Activated CD8-positive, alpha-beta T cell treated with anti-CD3 and anti-CD28 coated beads for 36 hours (primary cell): ENCODE measurements at regions not wholly inside any gene's neighbourhood (a gene's known extent, or its start where the extent isn't known, plus 50 kb on each side); places are given as distances from the start of the nearest gene placed in this dataset.

Experiments
- ATAC-seq: fragments of 200-7000 bp; cut with Tn5 transposase; one replicate; pipeline ENCODE4 v1.10.0; 2021; ENCODE audit warnings: mild to moderate bottlenecking, moderate library complexity
- CTCF ChIA-PET: fragments of 350-600 bp; sonication (Branson Sonifier 250); formaldehyde crosslinking; loops from one replicate; lab custom pipeline; 2021; ENCODE audit warnings: antibody characterized with exemption; lab: Charles Lee
- POLR2A ChIA-PET: fragments of 350-600 bp; sonication (Branson Sonifier 250); formaldehyde crosslinking; loops from one replicate; lab custom pipeline; 2021; ENCODE audit warnings: antibody characterized with exemption; lab: Charles Lee
- DNase-seq: peaks from one replicate; pipeline ENCODE4 v3.0.0-alpha.2; 2020
- H3K27ac Mint-ChIP-seq: one replicate; pipeline ENCODE4 v1.8.0; 2021; ENCODE audit warnings: mild to moderate bottlenecking, mixed read lengths
- H3K27me3 Mint-ChIP-seq: one replicate; pipeline ENCODE4 v1.8.0; 2021; ENCODE audit warnings: mixed read lengths
- H3K36me3 Mint-ChIP-seq: one replicate; pipeline ENCODE4 v1.8.0; 2021; ENCODE audit warnings: low read depth, mixed read lengths
- H3K4me1 Mint-ChIP-seq: one replicate; pipeline ENCODE4 v1.8.0; 2021; ENCODE audit warnings: low read depth, mixed read lengths
- H3K4me3 Mint-ChIP-seq: one replicate; pipeline ENCODE4 v1.8.0; 2021; ENCODE audit warnings: mild to moderate bottlenecking, moderate library complexity, mixed read lengths
- H3K9me3 Mint-ChIP-seq: one replicate; pipeline ENCODE4 v1.8.0; 2021; ENCODE audit warnings: mixed read lengths
- intact Hi-C: fragments of 100-400 bp; cut with micrococcal nuclease; formaldehyde crosslinking; loops from one replicate; pipeline ENCODE4 v1.10.0; 2022
- TF ChIP-seq, protein P1 (sequence below): fragments of 200-600 bp; IDR thresholded peaks from one replicate; pipeline ENCODE4 v1.8.0; 2022; ENCODE audit warnings: antibody characterized with exemption, mild to moderate bottlenecking

DNA sequence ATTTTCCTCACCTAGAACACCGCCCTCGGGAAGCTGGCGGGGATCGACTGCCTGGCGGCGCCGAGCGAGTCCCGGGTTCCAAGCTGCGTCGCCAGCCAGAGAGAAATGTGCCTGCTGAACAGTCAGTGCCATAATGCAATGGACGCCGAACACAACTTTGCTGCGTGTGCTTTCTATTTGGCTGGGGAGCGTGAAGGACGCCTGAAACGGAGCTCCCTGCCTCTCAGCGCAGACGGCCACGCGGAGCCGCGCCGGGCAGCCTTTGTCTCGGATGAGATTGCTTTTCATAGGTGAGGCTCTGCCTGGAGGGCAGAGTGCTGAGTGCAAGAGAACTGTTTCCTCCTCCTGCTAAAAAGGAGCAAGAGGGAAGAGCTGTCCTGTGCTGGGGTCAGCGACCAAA lies 107.7 kb upstream of the BCOR start:
- TF ChIP-seq, protein P1, sequence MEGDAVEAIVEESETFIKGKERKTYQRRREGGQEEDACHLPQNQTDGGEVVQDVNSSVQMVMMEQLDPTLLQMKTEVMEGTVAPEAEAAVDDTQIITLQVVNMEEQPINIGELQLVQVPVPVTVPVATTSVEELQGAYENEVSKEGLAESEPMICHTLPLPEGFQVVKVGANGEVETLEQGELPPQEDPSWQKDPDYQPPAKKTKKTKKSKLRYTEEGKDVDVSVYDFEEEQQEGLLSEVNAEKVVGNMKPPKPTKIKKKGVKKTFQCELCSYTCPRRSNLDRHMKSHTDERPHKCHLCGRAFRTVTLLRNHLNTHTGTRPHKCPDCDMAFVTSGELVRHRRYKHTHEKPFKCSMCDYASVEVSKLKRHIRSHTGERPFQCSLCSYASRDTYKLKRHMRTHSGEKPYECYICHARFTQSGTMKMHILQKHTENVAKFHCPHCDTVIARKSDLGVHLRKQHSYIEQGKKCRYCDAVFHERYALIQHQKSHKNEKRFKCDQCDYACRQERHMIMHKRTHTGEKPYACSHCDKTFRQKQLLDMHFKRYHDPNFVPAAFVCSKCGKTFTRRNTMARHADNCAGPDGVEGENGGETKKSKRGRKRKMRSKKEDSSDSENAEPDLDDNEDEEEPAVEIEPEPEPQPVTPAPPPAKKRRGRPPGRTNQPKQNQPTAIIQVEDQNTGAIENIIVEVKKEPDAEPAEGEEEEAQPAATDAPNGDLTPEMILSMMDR: no peak
- CTCF ChIA-PET: no interaction called here
- no peak for ATAC-seq
- H3K4me1 Mint-ChIP-seq: peaks cover 21% of the 10 kb centered on the region
- H3K27ac Mint-ChIP-seq: no peak overlapping the region
- H3K9me3 Mint-ChIP-seq: no peaks in the 10 kb centered on the region
- H3K4me3 Mint-ChIP-seq: no peak overlapping the region
- intact Hi-C loops: no loop called here
- DNase-seq: no peak
- H3K36me3 Mint-ChIP-seq: no peaks in the 10 kb centered on the region
- no peaks in the 10 kb centered on the region for H3K27me3 Mint-ChIP-seq
- POLR2A ChIA-PET: no interaction called here

DNA sequence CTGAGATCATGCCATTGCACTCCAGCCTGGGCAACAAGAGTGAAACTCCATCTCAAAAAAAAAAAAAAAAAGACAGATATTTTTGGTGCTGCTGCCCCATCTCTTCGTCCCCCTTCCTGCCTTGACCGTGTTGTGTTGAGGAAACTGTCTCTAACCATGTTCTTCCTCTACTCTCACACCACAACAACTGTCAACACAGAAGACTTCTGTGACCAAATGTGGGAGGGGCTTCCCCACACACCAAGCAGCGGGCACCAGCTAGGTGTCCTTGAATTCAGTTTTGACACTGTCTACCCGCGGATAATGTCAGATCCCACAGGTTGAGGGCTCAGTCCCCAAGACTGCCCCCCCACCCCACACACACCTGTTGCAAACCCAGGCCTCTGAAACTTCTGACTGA lies 104.7 kb upstream of the BCOR start:
- H3K27me3 Mint-ChIP-seq: no peaks in the 10 kb centered on the region
- H3K9me3 Mint-ChIP-seq: no peaks in the 10 kb centered on the region
- H3K4me3 Mint-ChIP-seq: no peak overlapping the region
- ChIA-PET CTCF (no interaction called here), POLR2A (no interaction called here)
- H3K36me3 Mint-ChIP-seq: no peaks in the 10 kb centered on the region
- peak; percentile 35 for DNase-seq
- ATAC-seq: peak; percentile 56
- intact Hi-C loops: no loop called here
- TF ChIP-seq, protein P1: no peak
- H3K4me1 Mint-ChIP-seq: peaks cover 15% of the 10 kb centered on the region
- peak overlapping the region; percentile 59 for H3K27ac Mint-ChIP-seq

DNA sequence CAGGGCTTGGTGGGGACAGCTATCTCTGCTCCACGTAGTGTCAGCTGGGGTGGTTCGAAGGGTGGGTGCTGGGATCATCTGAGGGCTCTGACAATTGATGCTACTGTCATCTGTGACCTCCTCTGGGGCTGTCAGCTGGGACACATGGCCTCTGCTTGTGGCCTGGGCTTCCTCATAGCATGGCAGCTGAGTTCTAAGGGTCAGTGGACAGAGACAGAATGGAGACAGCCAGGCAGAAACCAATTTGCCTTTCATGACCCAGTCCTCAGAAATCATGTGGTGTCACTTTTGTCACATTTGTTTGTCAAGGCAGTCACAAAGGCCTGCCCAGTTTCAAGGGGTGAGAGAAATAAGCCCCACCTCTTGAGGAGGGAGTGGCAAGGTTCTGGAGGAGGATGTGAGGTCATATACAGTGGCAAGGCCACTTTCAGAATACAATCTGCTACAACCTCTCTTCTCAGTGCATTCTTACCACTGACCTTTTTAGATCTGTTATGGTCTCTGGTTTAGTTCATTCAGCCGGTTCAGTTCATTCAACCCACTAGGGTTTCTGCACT lies 103.6 kb upstream of the BCOR start:
- Mint-ChIP-seq H3K27me3 (no peaks in the 10 kb centered on the region), H3K36me3 (no peaks in the 10 kb centered on the region), H3K4me1 (peaks cover 14% of the 10 kb centered on the region), H3K4me3 (no peak overlapping the region), H3K9me3 (no peaks in the 10 kb centered on the region), H3K27ac (peak overlapping the region; percentile 73)
- TF ChIP-seq, protein P1: no peak
- CTCF ChIA-PET: no interaction called here
- DNase-seq (peak; percentile 52), ATAC-seq (peak; percentile 96)
- intact Hi-C loops: no loop called here
- POLR2A ChIA-PET: interaction anchor here (1.1 kb wide), 1 partner anchor 12 kb away, joined by 4 read pairs; no protein-coding TSS in a partner anchor

DNA sequence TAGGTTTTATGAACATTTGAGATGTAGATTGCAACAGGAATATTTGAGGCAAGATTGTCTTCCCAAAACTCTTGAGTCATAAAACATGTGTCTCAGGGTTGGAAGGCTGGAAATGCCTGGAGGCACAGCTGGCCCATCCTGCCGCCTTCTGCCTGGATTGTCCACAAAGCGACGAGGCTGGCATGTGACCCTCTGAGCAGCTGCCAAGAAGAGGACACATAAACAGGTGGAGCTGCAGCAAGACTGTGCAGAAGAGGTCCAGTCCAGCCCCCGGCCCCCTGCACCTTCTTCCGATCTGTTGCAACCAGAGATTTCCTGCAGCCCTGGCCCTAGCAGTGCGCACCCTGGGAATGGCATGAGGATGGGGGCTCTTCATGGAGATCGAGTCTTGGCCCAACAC lies 101.9 kb upstream of the BCOR start:
- no peak overlapping the region for H3K27ac Mint-ChIP-seq
- intact Hi-C loops: no loop called here
- DNase-seq: no peak
- H3K27me3 Mint-ChIP-seq: no peaks in the 10 kb centered on the region
- POLR2A ChIA-PET: interaction anchor here (0.7 kb wide), 1 partner anchor 547 kb away, joined by 3 read pairs; no protein-coding TSS in a partner anchor
- H3K36me3 Mint-ChIP-seq: no peaks in the 10 kb centered on the region
- CTCF ChIA-PET: no interaction called here
- TF ChIP-seq, protein P1: no peak
- ATAC-seq: no peak
- no peaks in the 10 kb centered on the region for H3K9me3 Mint-ChIP-seq
- H3K4me1 Mint-ChIP-seq: peaks cover 14% of the 10 kb centered on the region
- no peak overlapping the region for H3K4me3 Mint-ChIP-seq

DNA sequence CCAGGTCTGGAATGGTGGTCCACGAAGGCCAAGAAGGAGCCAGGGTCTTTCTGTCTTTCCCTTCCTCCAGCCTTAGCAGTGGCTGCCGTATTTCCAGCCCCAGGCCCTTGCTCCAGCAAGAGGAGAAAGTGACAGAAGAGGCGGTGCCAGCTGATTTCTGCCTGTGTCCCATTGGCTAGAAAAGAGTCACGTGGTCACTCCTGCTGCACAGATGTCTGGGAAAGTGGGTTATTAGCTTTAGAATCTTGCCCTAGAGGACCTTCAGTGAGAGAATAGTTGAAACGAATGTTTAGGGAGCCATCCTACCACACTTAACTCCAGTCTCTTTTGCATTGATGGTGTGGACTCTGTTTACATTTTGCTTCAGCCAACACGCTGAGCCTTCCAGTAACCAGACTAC lies 99.3 kb upstream of the BCOR start:
- H3K27ac Mint-ChIP-seq: no peak overlapping the region
- TF ChIP-seq, protein P1: no peak
- intact Hi-C loops: no loop called here
- H3K36me3 Mint-ChIP-seq: no peaks in the 10 kb centered on the region
- no peak for ATAC-seq
- CTCF ChIA-PET: no interaction called here
- no peaks in the 10 kb centered on the region for H3K9me3 Mint-ChIP-seq
- DNase-seq: no peak
- H3K4me3 Mint-ChIP-seq: no peak overlapping the region
- POLR2A ChIA-PET: no interaction called here
- peaks cover 9% of the 10 kb centered on the region for H3K4me1 Mint-ChIP-seq
- no peaks in the 10 kb centered on the region for H3K27me3 Mint-ChIP-seq
